ENCODE measurements at regions not wholly inside any gene's neighbourhood (a gene's known extent, or its start where the extent isn't known, plus 50 kb on each side); places are given as distances from the start of the nearest gene placed in this dataset.
"Not testable (repeated sequence)": the region's sequence is repeated elsewhere in the genome, so short reads cannot be mapped to it uniquely, and the experiment has no call there.

- ChIA-PET POLR2A (interaction anchor here (1.0 to 4.5 kb wide), 2 partner anchors 14 to 63 kb away, joined by 3 to 71 read pairs; no protein-coding TSS in a partner anchor), CTCF (interaction anchor here (1.6 kb wide), 1 partner anchor 14 kb away, joined by 10 read pairs; no protein-coding TSS in a partner anchor)
- TF ChIP-seq, protein P1, sequence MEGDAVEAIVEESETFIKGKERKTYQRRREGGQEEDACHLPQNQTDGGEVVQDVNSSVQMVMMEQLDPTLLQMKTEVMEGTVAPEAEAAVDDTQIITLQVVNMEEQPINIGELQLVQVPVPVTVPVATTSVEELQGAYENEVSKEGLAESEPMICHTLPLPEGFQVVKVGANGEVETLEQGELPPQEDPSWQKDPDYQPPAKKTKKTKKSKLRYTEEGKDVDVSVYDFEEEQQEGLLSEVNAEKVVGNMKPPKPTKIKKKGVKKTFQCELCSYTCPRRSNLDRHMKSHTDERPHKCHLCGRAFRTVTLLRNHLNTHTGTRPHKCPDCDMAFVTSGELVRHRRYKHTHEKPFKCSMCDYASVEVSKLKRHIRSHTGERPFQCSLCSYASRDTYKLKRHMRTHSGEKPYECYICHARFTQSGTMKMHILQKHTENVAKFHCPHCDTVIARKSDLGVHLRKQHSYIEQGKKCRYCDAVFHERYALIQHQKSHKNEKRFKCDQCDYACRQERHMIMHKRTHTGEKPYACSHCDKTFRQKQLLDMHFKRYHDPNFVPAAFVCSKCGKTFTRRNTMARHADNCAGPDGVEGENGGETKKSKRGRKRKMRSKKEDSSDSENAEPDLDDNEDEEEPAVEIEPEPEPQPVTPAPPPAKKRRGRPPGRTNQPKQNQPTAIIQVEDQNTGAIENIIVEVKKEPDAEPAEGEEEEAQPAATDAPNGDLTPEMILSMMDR (IDR thresholded peaks at IDR 0.05; ENCODE audit: unreplicated experiment), result no peak
- no TSS peak for BruUV-seq (replicated peaks)
- no peak overlapping the region for H3K4me3 Mint-ChIP-seq (ENCODE audit: unreplicated experiment)
- no peak for DNase-seq (ENCODE audit: unreplicated experiment)
- peaks cover 5% of the 10 kb centered on the region for H3K27me3 Mint-ChIP-seq (ENCODE audit: insufficient read depth, unreplicated experiment)
- H3K27ac Mint-ChIP-seq (ENCODE audit: low read depth, unreplicated experiment), result peak overlapping the region; percentile 97
- peaks cover 88% of the 10 kb centered on the region for H3K4me1 Mint-ChIP-seq (ENCODE audit: insufficient read depth, unreplicated experiment)
- no peaks in the 10 kb centered on the region for H3K36me3 Mint-ChIP-seq (ENCODE audit: insufficient read depth, unreplicated experiment)
- H3K9me3 Mint-ChIP-seq (ENCODE audit: unreplicated experiment), result peaks cover 2% of the 10 kb centered on the region
- intact Hi-C loops (cut with micrococcal nuclease), result no loop called here
Observed at GRCh38 chr11:129640671-129641070, 175.0 kb upstream of the TMEM45B start.

- ChIA-PET POLR2A (interaction anchor here (0.6 to 4.4 kb wide), 20 partner anchors 8 to 420 kb away, joined by 3 to 39 read pairs (median 4); partner anchors contain the start of gene BARX2), CTCF (interaction anchor here (0.6 to 1.8 kb wide), 10 partner anchors 9 to 1369 kb away, joined by 3 to 8 read pairs (median 3); partner anchors contain the start of gene BARX2)
- intact Hi-C loops (cut with micrococcal nuclease), result no loop called here
- H3K27me3 Mint-ChIP-seq (ENCODE audit: insufficient read depth, unreplicated experiment), result peaks cover 18% of the 10 kb centered on the region
- no peaks in the 10 kb centered on the region for H3K36me3 Mint-ChIP-seq (ENCODE audit: insufficient read depth, unreplicated experiment)
- peak overlapping the region; percentile 49 for H3K4me3 Mint-ChIP-seq (ENCODE audit: unreplicated experiment)
- H3K27ac Mint-ChIP-seq (ENCODE audit: low read depth, unreplicated experiment), result peak overlapping the region; percentile 97
- peaks cover 7% of the 10 kb centered on the region for H3K9me3 Mint-ChIP-seq (ENCODE audit: unreplicated experiment)
- H3K4me1 Mint-ChIP-seq (ENCODE audit: insufficient read depth, unreplicated experiment), result peaks cover 71% of the 10 kb centered on the region
- DNase-seq (ENCODE audit: unreplicated experiment), result peak; percentile 99
- TF ChIP-seq, protein P1 (IDR thresholded peaks at IDR 0.05; ENCODE audit: unreplicated experiment), result no peak
- BruUV-seq (replicated peaks), result no TSS peak
Observed at GRCh38 chr11:129643031-129643721, 172.5 kb upstream of the TMEM45B start.

DNA sequence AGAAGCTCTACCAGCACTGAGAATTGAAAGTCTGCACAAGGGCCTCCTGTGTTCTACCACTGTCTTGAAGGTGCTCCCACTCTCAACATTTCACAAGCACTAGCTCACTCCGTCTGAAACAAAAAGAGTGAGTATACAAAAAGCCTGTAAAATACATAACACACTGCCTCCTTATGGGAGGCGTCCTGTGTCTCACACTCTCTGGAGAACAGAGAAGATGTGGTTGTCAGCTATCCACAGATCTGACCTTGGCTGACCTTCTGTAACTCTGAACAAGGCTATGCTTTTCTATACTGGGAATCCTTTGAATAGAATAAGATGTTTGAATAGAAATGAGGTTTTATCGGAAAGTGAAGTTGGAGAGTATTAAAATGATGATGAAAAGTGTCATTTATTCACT, 171.3 kb upstream of the TMEM45B start:
- H3K27ac Mint-ChIP-seq (ENCODE audit: low read depth, unreplicated experiment), result peak overlapping the region; percentile 97
- ChIA-PET POLR2A (interaction anchor here (0.7 to 4.4 kb wide), 7 partner anchors 8 to 23 kb away, joined by 3 to 39 read pairs (median 20); no protein-coding TSS in a partner anchor), CTCF (interaction anchor here (0.5 to 1.6 kb wide), 5 partner anchors 13 to 486 kb away, joined by 3 to 5 read pairs (median 3); no protein-coding TSS in a partner anchor)
- H3K27me3 Mint-ChIP-seq (ENCODE audit: insufficient read depth, unreplicated experiment), result peaks cover 18% of the 10 kb centered on the region
- TF ChIP-seq, protein P1 (IDR thresholded peaks at IDR 0.05; ENCODE audit: unreplicated experiment), result no peak
- H3K9me3 Mint-ChIP-seq (ENCODE audit: unreplicated experiment), result peaks cover 7% of the 10 kb centered on the region
- intact Hi-C loops (cut with micrococcal nuclease), result no loop called here
- H3K36me3 Mint-ChIP-seq (ENCODE audit: insufficient read depth, unreplicated experiment), result no peaks in the 10 kb centered on the region
- BruUV-seq (replicated peaks), result no TSS peak
- no peak for DNase-seq (ENCODE audit: unreplicated experiment)
- H3K4me1 Mint-ChIP-seq (ENCODE audit: insufficient read depth, unreplicated experiment), result peaks cover 63% of the 10 kb centered on the region
- H3K4me3 Mint-ChIP-seq (ENCODE audit: unreplicated experiment), result no peak overlapping the region

GRCh38 chr11:129645943-129646342, 169.7 kb upstream of the TMEM45B start:
- ChIA-PET CTCF (interaction anchor here (0.6 to 1.1 kb wide), 2 partner anchors 104 to 270 kb away, joined by 3 to 5 read pairs; partner anchors contain the start of gene BARX2), POLR2A (interaction anchor here (1.0 to 1.2 kb wide), 2 partner anchors 9 to 42 kb away, joined by 3 read pairs; no protein-coding TSS in a partner anchor)
- H3K27me3 Mint-ChIP-seq (ENCODE audit: insufficient read depth, unreplicated experiment), result peaks cover 18% of the 10 kb centered on the region
- H3K4me1 Mint-ChIP-seq (ENCODE audit: insufficient read depth, unreplicated experiment), result peaks cover 47% of the 10 kb centered on the region
- no TSS peak for BruUV-seq (replicated peaks)
- no peak overlapping the region for H3K27ac Mint-ChIP-seq (ENCODE audit: low read depth, unreplicated experiment)
- intact Hi-C loops (cut with micrococcal nuclease), result no loop called here
- peaks cover 7% of the 10 kb centered on the region for H3K9me3 Mint-ChIP-seq (ENCODE audit: unreplicated experiment)
- H3K4me3 Mint-ChIP-seq (ENCODE audit: unreplicated experiment), result no peak overlapping the region
- TF ChIP-seq, protein P1 (IDR thresholded peaks at IDR 0.05; ENCODE audit: unreplicated experiment), result no peak
- DNase-seq (ENCODE audit: unreplicated experiment), result no peak
- no peaks in the 10 kb centered on the region for H3K36me3 Mint-ChIP-seq (ENCODE audit: insufficient read depth, unreplicated experiment)

GRCh38 chr11:129650044-129650443, 165.6 kb upstream of the TMEM45B start:
- CTCF ChIA-PET, result not testable (repeated sequence)

More at GRCh38 chr11:129650044-129650443, 165.6 kb upstream of the TMEM45B start:
- BruUV-seq (replicated peaks); DNase-seq (ENCODE audit: unreplicated experiment); H3K27ac Mint-ChIP-seq (ENCODE audit: low read depth, unreplicated experiment); H3K36me3 Mint-ChIP-seq (ENCODE audit: insufficient read depth, unreplicated experiment); POLR2A ChIA-PET; intact Hi-C loops (cut with micrococcal nuclease); H3K4me3 Mint-ChIP-seq (ENCODE audit: unreplicated experiment): not testable (repeated sequence)
- Mint-ChIP-seq H3K27me3 (ENCODE audit: insufficient read depth, unreplicated experiment) (peaks cover 35% of the 10 kb centered on the region), H3K9me3 (ENCODE audit: unreplicated experiment) (peaks cover 14% of the 10 kb centered on the region), H3K4me1 (ENCODE audit: insufficient read depth, unreplicated experiment) (peaks cover 19% of the 10 kb centered on the region)

Measured in MCF 10A (cell line).